Ramos (cell line): ENCODE measurements at regions not wholly inside any gene's neighbourhood (a gene's known extent, or its start where the extent isn't known, plus 50 kb on each side); places are given as distances from the start of the nearest gene placed in this dataset.
"Not testable (repeated sequence)": the region's sequence is repeated elsewhere in the genome, so short reads cannot be mapped to it uniquely, and the experiment has no call there.

Source experiments
- in situ Hi-C: fragments of 300-500 bp; cut with MboI; formaldehyde crosslinking; loops from one replicate; pipeline ENCODE4 v1.14.3; 2022; ENCODE audit warnings: low sequenced_read_pairs; ENCODE audit not compliant: unreplicated experiment

DNA sequence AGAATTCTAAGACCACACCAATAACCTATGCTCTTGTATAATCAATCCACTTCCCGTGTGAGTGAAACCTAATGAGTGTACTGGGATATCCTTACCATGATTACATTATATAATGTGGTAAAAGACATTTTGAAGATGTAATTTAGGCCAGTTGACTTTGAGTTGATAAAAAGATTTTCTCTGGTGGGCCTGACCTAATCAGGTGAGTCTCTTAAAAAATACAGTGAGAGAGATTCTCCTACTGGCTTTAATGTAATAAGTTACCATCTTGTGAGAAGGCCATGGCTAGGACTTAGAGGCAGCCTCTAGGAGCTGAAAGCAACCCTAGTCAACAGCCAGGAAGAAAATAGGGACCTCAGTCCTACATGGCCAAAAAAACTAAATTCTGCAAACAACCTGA lies 847.7 kb upstream of the HS3ST5 start:
- in situ Hi-C loops: no loop called here

- in situ Hi-C loops: not testable (repeated sequence)
These were observed 832.6 kb upstream of the HS3ST5 start for GRCh38 chr6:115175456-115175855.

DNA sequence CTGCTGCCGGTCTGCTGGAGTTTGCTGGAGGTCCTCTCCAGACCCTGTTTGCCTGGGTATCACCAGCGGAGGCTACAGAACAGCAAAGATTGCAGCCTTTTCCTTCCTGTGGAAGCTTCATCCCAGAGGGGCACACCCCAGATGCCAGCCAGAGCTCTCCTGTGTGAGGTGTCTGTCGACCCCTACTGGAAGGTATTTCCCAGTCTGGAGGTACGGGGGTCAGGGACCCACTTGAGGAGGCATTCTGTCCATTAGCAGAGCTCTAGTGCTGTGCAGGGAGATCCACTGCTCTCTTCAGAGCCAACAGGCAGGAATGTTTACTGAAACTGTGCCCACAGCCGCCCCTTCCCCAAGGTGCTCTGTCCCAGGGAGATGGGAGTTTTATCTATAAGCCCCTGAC lies 823.1 kb upstream of the HS3ST5 start:
- in situ Hi-C loops: not testable (repeated sequence)

- in situ Hi-C loops: no loop called here
These were observed 816.9 kb upstream of the HS3ST5 start for GRCh38 chr6:115159733-115160132.

DNA sequence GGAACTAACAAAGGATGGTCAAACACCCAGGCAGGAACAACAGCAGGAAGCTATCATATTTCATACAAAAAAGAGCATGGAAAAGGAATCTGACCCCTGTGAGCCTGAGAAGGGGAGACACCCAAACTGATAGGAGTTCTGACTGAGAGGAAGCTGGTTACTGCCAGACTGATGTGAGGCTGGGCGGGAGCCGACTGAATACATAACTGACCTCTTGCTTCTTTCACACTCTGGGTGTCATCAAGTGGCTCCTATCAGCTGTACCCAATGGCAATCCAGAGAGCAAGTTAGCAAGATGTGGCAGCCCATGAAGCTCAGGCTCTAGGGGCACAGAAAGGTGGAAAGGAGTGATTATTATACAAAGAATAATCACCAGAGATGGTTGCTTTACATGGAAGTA lies 795.1 kb upstream of the HS3ST5 start:
- in situ Hi-C loops: no loop called here

DNA sequence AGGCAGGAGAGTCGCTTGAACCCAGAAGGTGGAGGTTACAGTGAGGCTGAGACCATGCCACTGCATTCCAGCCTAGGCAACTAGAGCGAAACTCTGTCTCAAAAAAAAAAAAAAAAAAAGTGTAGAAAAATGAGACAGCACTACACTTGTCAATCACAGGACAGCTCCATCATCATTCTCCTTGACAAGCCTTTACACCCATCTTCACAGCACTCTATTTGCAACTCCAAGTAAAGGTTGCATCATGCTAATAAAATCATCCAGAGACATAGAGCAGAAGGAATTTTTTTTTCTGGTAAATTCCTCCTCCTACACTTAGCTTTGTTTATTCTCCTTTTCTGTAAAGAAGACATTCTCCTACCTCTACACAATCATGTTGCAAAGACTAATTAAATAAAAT lies 791.0 kb upstream of the HS3ST5 start:
- in situ Hi-C loops: no loop called here

DNA sequence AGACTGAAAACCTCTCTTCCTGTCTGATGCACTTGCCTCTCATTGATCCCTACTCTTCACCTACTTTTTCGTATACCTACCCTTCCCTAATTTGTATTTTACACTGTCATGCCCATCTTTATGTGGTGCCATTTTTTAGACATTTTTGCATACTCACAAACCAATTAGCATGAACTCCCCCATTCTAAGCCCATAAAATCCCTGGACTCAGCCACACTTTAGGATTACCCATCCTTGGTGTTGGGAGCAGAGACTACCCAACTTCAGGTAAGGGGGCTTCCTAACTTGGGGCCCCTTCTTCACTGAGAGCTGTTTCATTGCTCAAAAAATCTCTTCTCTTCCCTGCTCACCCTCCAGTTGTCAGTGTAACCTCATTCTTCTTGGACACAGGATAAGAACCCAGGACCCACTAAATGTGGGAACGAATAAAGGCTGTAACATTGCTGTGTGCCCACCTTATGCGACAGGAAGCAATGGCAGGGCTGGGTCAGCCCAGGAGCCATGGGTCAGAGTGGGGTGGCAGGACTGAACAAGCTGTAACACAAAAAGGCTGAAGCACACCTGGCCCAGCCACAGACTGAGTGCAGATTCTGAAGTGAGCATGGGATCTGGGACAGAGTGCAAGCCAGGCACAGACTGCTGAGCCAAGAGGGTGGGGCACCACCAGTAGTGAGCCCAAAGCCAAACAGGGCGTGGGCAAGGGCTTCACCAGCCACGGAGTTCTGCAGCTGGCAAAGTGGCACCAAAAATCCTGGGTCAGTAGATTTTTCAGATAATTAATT lies 789.1 kb upstream of the HS3ST5 start:
- in situ Hi-C loops: no loop called here

DNA sequence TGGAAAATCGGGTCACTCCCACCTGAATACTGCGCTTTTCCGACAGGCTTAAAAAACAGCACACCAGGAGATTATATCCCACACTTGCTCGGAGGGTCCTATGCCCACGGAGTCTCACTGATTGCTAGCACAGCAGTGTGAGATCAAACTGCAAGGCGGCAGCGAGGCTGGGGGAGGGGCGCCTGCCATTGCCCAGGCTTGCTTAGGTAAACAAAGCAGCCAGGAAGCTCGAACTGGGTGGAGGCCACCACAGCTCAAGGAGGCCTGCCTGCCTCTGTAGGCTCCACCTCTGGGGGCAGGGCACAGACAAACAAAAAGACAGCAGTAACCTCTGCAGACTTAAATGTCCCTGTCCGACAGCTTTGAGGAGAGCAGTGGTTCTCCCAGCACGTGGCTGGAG lies 778.7 kb upstream of the HS3ST5 start:
- in situ Hi-C loops: not testable (repeated sequence)

- in situ Hi-C loops: no loop called here
These were observed 777.6 kb upstream of the HS3ST5 start for GRCh38 chr6:115120391-115120790.

- in situ Hi-C loops: no loop called here
These were observed 748.6 kb upstream of the HS3ST5 start for GRCh38 chr6:115091461-115091860.

DNA sequence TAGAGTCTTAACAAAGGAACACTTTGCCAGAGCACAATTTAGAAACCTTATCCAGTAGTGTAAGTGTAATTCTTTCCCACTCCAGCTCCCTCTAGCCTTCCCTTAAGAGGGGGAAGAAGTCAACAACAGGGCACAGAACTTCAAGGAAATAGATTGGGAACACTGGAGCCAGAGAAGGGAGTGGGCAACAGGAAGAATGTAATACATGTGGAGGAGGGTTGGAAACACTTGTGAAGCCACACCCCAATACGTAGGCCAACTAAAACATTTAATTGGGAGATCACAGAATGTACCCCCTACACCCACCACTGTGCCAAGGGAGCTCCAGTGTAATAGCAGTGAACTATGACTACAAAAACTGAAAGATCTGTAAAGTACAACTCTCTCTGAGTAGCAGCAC lies 735.7 kb upstream of the HS3ST5 start:
- in situ Hi-C loops: no loop called here

GRCh38 chr6:115071962-115072361 lies 729.1 kb upstream of the HS3ST5 start:
- in situ Hi-C loops: no loop called here

DNA sequence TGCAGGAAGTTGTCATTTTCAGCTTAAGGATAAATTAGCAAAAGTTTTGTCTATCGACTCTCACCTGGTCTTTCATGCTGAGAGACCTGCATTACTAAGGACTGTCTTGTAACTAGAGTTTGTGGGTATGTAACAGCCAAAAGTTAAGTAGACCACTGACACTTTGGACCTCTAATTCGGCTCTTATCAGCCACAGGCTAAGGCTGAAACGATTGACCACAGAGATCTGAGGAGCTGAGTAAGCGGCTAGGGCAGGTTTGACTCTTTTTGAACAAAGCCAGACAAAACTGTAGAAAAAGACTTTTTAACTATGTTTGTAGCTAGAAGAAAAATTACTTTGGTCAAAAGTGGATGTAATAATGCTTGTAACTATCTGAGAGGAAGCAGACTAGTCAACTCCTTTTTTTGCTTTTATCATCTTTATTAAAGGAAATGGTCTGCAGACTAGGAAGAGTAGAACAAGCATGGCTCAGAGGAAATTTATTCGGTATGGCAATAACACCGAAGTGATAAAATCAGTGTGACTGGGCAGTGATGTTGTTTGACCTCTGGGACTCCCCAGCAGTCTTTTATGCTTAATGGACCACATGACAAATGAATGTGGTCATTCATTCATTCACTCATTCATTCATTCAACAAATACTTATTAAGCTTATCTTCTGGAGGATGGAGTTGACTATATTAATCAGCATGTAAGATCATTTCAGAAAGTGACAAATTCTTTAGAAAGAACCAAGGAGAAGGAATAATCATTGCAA lies 725.0 kb upstream of the HS3ST5 start:
- in situ Hi-C loops: no loop called here

GRCh38 chr6:115064680-115065079 lies 721.9 kb upstream of the HS3ST5 start:
- in situ Hi-C loops: no loop called here

- in situ Hi-C loops: no loop called here
These were observed 717.8 kb upstream of the HS3ST5 start for GRCh38 chr6:115060581-115060980.

DNA sequence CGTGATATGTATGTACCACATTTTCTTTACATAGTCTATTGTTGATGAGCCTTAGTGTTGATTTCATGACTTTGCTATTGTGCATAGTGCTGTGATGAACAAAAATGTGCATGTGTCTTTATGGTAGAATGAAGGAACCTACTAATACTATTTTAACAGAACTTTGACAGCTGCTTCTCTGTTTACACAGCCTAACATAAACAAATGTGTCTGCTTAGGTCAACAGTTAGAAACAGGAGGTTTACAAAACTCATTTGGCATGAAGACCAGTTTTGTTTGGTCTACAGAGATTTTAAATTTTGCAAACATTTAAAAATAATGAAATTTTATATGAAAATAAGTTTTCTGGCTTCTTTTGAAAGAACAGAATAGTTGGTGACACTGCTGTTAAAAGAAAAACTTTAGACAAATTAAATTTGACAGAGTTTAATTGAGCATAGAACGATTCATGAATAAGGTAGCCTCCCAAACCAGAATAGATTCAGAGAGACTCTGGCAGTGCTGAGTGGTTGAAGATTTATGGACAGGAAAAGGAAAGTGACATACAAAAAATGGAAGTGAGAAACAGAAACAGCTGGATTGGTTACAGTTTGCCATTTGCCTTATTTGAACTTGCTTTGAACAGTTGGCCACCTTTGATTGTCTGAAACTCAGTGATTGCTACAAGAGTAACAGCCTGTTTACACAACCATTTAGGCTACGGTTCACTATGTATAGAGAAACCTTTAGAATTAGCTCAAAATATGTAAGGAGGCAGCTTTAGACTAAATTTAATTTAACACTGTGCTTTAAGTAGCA lies 715.8 kb upstream of the HS3ST5 start:
- in situ Hi-C loops: no loop called here

- in situ Hi-C loops: no loop called here
These were observed 712.8 kb upstream of the HS3ST5 start for GRCh38 chr6:115055579-115055978.

GRCh38 chr6:115054242-115054641 lies 711.4 kb upstream of the HS3ST5 start:
- in situ Hi-C loops: not testable (repeated sequence)

GRCh38 chr6:115053169-115053860 lies 710.5 kb upstream of the HS3ST5 start:
- in situ Hi-C loops: no loop called here

DNA sequence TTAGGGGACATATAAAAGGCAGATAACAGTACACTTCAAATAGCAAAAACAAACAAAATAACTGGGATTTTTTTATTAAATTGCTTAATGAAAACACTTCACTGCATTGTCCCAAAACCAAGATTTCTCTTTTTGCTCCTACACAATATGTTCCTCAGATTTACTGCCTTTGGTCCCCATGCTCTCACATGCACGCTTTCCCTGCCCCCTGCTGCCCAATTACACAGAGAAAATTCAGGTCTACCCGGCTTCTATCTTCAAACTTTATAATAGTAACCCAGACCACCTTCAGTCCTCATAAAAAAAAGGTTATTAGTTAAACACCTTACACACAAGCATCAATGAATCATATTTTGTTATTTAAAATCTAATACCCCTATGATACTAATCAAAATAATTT lies 673.8 kb upstream of the HS3ST5 start:
- in situ Hi-C loops: no loop called here
